Activated CD4-positive, alpha-beta T cell treated with anti-CD3 and anti-CD28 coated beads, Interleukin-2, amount 50 U/mL, for 24 hours (primary cell): ENCODE measurements at regions not wholly inside any gene's neighbourhood (a gene's known extent, or its start where the extent isn't known, plus 50 kb on each side); places are given as distances from the start of the nearest gene placed in this dataset.

Experiments
- DNase-seq, 2 donors: peaks; one replicate each; pipeline ENCODE4 v3.0.0-alpha.2; 2020; ENCODE audit warnings: low read depth in 1 of 2, low spot score in 1 of 2

DNA sequence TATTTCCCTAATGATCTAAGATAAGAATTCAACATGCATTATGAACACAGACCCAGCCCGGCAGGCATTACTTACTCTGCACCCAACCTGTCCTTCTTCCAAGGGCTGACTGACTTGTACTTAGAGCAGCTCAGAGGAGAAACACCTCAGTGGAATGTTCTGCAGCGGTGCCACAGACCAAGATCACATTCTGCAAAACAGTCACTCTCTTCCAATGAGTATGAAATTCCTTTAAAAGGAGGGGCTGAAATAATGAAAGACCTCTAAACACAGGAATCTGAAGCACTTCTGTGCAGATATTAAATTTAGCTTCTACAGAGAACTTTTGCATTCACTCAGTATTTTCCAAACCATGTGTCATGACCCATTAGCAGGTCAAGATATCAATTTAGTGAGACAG is 172.9 kb downstream of the ZDHHC21 start:
- no peak for DNase-seq

- DNase-seq = no peak
These were observed 175.9 kb downstream of the ZDHHC21 start for GRCh38 chr9:14517154-14517906.

GRCh38 chr9:14516656-14517055 is 176.6 kb downstream of the ZDHHC21 start:
- DNase-seq = no peak

DNA sequence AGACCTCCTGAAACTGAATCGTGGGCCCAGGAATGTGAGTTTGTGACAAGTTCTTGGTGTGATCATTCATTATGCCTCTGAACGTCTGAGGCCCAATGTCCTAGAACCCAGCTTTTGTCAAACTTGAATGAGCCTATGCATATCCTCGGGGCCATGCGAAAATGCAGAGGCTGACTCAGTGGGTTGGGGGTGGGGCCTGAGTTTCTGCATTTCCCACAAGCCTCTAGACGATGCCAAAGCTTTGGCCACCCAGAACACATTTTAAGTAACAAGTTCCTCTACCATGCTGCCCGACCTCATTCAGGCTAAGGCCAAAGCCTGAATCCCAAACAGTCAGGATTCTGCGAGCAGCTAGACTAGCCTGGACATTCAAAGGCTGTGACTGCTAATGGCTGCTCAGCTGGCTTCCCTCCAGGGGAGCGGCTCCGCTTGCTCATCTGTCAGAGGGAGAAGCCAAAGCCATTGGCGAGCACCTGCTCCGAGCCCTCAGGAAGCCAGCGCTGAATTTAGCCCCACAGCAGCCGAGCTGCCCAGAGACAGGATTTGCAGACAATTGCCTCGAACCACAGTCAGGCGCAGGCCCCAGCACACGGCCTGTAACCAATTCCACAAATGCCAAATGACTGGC is 177.5 kb downstream of the ZDHHC21 start:
- no peak for DNase-seq

DNA sequence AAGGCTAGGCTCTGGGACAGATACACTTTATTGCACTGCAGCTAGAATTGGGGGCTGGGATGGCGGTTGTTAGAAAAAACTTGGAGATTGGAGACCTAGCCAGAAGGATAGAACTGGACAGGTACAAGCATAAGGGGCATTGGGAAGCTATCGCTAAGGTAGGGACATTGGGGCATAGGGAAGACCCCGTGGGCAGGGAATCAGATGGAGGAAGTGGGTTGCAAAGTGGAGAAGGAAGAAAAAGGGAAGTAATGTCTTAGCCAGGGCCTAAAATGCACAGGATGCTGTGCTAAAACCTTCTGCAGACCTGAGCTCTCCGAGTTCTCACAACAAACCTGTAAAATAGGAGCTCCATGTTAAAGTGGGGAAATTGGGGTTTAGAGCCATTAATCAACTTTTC is 178.2 kb downstream of the ZDHHC21 start:
- DNase-seq = no peak

DNA sequence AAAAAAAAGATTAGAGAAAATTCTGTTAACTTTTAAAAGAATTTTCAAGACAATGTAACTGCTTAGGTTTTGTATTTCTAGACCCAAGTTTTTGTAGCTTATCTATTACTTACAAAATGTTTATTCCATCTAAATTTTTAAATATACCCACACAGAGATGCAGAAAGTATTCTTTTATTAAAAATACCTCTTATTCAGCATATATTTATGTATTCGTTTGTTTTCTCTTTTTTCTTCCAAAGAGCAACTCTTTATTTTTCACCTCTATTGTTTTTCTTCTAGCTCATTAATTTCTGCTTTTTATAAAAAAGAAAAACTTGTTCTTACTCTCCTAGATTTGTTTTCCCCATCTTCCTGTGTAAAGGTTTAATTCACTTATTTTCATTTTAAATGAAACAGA is 180.3 kb downstream of the ZDHHC21 start:
- no peak for DNase-seq

DNA sequence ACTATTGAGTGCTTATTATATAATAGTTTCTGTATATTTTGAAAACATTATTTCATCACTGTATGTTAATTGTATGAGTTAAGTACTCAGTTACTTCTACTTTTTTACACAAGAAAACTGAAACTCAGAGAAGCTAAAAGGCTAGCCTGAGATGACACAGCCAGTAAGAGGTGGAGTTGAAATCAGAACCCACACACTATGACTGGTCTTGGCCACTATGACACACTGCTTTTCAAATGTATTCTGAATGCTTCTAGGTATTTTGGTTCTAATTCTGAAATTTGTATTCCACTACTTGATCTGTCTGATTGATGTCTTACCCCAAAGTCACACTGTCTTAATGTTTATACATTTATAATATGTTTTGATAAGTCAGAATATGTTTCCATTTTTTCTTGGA is 181.8 kb downstream of the ZDHHC21 start:
- DNase-seq = no peak

- no peak for DNase-seq
These were observed 184.3 kb downstream of the ZDHHC21 start for GRCh38 chr9:14508884-14509283.

GRCh38 chr9:14501366-14501765 is 187.4 kb upstream of the NFIB start:
- DNase-seq = no peak

DNA sequence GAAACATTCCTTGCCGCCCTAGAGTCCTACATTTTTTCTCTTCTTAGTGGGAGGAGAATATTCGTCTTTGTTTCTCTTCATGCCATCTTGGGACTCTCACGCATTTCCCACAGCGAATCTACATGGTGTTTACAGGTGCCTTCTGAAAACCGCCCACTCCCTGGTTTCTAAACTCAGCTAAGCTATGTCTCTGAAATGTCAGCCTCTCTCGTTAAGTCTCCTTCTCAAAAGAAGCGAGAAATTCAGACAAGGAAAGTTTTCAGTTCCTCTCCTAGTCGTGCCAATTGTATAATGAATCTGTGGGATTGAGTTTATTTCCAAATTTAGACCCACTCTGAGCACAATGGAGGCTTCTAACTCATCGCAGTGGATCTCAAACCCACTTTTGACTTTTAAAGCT is 186.8 kb upstream of the NFIB start:
- DNase-seq = no peak

DNA sequence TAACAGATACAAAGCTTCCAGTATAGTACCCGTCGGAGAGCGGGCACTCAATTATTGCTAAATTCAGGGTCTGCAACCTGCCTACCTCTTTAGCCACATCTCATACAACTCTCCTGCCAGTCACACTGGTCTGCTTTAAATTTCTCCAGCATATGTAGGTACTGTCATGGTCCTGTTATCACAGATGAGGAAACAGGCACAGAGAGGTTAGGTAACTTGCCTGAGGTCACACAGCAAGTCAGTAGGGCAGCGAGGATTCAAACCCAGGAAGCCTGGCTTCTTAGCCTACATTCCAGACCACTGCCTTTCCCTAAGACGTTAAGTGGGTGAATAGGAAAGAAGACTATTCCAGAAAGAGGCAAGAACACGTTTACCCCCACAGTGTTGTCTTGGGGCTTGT is 186.0 kb upstream of the NFIB start:
- no peak for DNase-seq

DNA sequence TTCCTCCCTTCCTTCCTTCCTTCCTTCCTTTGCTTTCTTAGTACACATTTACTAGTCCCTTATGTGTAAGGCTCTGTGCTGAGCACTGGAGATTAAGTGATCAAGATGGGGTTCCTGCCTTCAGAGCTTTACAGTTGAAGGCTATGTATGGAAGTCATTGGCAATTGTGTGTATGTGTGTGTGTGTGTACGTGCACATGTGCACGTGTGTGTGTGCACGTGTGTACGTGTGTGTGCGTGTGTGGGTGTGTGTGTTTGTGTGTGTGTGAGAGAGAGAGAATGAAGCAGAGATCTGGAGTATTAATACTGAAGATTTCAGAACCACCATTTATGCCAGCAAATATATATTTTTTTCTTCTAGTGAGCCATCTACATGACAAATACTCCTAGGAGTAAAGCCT is 184.9 kb upstream of the NFIB start:
- DNase-seq = no peak

GRCh38 chr9:14497476-14497875 is 183.5 kb upstream of the NFIB start:
- no peak for DNase-seq

- no peak for DNase-seq
These were observed 174.7 kb upstream of the NFIB start for GRCh38 chr9:14488421-14489190.

GRCh38 chr9:14487547-14488185 is 173.7 kb upstream of the NFIB start:
- no peak for DNase-seq

GRCh38 chr9:14485366-14485765 is 171.4 kb upstream of the NFIB start:
- DNase-seq = no peak

DNA sequence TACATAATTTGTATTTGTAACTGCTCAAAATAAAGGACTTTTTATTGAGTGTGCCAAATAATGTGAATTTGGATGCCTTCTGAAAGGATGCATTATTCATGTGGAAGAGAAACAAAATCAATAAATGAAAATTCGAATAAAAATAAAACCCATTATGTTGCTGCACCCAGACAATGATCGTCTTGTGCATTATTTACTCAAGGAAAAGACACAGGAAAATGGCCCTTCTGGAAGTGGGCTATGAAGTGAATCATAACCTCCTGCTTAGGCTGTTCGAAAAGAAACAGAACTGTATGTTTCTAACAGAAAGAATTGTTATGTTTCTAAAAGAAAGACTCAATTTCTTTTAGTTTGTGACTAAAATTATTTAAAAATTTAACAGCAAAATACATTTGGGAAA is 168.9 kb upstream of the NFIB start:
- no peak for DNase-seq

DNA sequence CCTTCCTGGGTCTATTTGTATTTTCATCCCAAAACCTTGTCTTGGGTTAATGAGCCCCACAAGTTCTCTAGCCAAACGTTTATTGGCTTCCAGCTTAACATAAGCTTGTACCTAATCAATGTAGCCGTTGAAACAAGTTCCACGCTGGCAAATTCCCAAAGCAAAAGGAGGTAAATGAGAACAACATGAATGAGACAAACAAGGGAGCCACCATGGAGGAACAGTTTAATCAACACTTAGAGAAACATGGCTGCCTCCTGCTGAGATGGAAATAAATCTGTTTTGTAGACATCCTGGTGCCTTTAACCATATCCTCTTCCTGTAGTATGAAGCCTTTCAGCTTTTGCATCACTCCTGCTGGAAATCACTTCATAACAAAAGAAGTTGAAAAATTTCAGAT is 166.6 kb upstream of the NFIB start:
- DNase-seq = no peak

DNA sequence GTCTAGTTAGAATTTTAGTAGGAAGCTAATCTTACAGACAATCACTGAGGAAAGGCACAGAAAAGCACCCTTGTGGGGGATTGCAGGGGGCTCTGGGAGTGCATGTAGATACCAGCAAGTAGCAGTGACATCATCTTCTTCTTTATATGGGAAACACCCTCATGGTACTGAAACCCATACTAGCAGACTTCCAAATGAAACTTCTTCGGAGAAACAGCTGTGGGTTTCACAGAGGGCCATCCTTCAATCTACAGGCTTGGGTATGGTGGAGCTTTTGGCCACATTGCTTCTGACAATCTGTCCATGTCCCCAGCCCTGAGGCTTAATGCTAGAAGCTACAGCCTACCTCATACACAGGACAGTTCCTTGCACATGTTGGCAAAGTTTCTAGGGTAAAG is 165.2 kb upstream of the NFIB start:
- no peak for DNase-seq

- DNase-seq = no peak
These were observed 164.5 kb upstream of the NFIB start for GRCh38 chr9:14478175-14479162.

- no peak for DNase-seq
These were observed 157.1 kb upstream of the NFIB start for GRCh38 chr9:14471041-14471440.
